GM21576 (cell line): ENCODE measurements at regions not wholly inside any gene's neighbourhood (a gene's known extent, or its start where the extent isn't known, plus 50 kb on each side); places are given as distances from the start of the nearest gene placed in this dataset.

Experiments used
- ATAC-seq: cut with Tn5 transposase; IDR thresholded peaks from one replicate; pipeline ENCODE4 v1.9.1; 2021; ENCODE audit warnings: mild to moderate bottlenecking, moderate library complexity; ENCODE audit not compliant: unreplicated experiment

DNA sequence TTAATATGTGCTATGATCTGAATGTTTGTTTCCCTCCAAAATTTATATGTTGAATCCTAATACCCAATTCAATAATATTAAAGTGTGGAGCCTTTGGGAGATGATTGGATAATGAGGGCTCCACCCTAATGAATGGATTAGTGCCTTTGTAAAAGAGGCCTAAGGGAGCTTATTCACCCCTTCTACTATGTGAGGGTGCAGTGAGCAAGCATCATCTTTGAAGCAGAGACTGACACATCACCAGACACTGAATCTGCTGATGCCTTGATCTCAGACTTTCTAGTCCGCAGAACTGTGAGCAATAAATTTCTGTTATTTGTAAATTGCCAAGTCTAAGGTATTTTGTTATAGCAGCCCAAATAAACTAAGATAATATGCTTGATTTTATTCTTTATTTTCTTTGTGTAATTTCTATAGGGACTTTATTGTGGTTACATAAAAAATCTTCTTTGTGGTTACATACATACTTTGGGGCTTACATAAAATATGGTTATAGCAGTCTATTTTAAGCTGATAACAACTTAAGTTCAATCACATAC is 131.1 kb upstream of the SLC38A2 start:
- ATAC-seq: no peak

DNA sequence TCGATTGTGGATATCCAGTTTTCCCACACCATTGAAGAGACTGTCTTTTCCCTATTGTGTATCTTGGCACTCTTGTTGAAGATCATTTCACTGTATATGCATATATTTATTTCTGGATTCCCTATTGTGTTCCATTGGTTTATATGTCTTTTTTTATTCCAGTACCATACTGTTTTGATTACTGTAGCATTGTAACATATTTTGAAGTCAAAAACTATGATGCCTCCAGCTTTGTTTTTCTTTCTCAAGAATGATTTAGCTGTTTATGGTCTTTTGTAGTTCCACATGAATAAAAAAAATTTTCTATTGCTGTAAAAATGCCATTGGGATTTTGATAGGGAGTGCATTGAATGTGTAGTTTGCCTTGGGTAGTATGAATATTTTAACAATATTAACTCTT is 128.1 kb upstream of the SLC38A2 start:
- ATAC-seq: no peak

DNA sequence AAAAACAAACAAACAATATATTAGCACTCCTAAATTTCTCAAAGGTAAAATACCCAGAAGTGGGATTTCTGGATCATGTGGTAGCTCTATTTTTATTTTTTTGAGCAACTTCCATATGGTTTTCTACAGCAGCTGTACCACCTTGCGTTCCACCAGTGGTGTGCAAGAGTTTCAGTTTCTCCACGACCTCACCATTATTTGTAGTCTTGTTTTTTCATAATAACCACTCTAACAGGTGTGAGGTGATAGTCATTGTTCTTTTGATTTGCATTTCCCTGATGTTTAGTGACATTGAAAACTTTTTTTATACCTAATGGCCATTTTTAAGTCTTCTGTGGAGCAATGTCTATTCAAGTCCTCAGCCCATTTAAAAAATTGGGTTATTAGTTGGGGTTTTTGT is 127.3 kb upstream of the SLC38A2 start:
- ATAC-seq: no peak

DNA sequence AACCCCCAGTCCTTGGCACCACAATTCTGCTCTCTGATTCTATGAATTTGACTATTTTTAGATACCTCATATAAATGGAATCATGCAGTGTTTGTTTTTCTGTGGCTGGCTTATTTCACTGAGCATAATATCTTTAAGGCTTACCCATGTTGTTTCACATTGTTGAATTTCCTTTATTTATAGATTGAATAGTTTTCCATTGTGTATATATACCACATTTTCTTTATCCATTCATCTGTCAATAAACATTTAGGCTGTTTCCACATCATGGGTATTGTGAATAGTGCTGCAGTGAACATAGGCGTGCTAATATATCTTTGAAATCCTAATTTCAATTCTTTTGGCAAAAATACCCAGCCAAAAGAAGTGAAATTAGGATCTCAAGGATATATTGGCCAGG is 126.7 kb upstream of the SLC38A2 start:
- ATAC-seq: no peak

DNA sequence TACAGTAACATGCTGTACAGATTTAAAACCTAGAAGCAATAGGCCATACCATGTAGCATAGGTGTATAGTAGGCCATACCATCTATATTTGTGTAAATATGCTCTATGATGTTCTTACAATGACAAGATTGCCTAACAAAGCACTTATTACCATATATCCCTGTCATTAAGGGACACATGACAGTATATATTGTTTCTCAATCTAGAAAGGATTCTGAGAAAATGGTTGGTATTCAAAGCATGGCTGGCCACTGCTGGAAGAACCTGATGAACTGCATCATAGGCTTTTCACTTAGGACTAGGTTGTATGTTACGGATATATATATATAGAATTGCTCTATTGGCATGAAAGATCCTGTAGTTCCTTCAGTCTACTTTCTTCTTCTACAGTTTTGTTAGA is 125.2 kb upstream of the SLC38A2 start:
- ATAC-seq: no peak

DNA sequence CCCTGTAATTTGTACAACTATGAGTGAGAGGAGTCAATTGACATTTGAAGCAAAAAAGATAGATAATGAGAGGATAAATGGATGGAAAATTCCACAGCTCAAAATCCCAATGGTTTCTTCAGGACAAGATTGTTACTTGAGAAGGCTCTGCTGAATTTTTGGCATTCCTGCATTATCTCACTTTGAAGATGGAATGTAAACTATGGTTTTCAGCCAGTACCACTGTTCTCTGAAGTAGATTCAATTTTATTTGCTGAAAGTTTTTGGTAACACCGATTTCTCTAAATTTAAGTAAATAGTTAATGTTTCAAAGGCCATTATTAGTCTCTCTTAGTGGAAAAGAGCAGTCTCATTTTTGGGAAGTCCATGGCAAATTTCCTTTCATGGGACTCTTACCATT is 121.9 kb upstream of the SLC38A2 start:
- ATAC-seq: no peak

DNA sequence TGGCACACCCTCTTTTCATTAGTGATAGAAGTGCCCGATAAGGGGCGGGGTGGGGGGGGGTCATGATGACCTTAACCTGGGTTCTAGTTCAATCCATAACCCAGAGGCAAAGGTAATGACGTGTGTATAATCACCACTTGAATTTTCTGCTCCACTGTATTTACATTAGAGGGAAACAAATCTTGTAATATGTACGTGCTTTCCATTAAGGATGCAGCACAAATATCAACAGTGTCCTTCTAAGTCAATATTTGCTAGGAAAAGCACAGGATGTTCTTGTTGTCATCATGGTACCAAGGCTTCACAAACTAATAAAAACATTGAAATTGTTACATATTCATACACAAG is 121.2 kb upstream of the SLC38A2 start:
- ATAC-seq: no peak

DNA sequence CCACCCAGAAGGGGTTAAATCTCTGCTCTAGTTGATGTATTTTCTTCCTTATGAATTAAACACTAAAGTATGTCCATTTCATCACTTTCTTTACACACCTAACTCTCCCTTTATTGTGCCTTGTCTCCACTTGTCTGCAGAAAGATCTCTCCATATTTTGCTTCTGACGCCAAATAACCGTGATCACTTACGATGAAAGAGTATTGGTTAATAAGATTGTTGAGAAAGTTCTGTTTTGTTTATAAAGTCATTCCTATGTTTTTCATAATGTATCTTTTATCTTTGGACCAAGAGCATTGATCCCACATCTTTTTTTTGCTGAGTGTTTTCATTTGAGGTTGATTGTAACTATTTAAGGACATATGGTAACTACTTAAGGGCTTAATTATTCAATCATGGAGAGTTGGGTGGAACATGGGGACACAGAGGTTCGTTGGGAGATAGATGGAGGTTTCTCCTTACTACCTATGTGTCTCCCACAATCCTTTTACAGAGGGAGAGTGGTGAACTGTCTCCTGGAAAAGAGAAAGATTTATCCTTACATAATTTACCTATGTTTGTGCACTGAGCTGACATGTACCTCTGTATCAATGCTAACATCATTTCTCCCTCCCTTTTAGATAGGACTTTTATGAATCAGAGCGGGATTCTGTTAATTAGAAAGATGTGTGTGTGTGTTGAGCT is 120.7 kb upstream of the SLC38A2 start:
- ATAC-seq: no peak

DNA sequence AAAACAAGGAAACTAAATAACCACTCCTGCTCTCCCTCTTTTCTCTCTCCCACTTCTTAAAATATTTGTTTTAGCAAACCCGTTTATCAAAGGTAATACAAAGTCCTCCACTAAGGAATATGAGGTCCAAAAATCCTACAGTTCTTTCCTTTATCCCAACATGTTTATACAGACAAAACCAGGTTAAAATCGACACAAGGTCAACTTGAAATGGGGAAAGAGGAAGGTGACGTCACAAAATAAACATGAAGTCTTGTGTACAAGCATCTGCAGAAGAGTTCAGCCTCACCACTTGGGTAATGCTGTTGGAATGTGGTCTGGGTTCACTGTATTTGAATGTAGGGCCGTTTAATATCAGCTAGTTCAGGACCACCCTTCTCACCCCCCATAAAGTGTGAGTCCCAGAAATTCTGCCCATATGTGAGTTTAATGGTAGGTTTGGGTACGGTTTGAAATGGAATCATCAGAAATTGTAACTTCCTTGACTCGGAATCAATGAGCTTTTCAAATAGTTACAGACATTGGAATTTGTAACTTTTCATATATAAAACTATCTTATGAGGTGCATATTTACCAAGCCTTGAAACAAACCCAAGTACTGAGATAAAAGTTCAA is 120.0 kb upstream of the SLC38A2 start:
- no peak for ATAC-seq

DNA sequence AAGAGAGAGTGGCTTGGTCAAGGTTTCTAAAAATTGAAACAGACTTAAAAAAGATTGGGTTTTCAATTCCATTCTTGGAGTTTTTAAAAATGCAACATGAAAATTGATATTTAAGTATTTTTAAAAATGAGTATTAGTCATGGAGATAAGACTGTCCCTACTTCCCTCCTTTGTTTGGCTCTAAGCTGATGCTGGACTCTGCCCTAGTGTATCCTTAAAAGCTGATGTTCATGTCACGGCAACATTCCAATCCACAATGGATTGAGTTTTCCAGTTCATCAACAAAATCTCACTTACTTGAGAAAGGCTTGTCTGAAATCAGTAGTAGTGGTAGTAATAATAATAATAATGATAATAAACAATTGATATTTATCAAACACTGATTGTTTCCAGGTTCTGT is 119.0 kb upstream of the SLC38A2 start:
- ATAC-seq: no peak

DNA sequence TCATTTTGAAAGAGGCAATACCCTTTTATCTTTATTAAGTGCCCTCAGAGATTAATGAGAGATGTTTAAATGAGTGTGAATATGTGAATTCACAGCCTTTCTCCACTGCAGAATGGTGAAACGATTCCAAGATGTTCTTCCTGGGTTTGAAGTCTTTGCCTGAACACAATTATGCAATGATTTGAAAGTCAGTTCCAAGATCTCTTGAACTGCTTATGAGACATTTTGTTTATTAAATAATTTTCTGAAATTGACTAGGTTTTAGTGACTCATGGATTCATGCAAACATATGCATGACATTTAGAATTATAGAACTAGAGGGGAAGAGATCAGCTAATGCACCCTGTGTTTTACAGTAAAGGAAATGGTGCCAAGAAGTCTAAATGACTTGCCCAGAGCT is 118.1 kb upstream of the SLC38A2 start:
- ATAC-seq: no peak

DNA sequence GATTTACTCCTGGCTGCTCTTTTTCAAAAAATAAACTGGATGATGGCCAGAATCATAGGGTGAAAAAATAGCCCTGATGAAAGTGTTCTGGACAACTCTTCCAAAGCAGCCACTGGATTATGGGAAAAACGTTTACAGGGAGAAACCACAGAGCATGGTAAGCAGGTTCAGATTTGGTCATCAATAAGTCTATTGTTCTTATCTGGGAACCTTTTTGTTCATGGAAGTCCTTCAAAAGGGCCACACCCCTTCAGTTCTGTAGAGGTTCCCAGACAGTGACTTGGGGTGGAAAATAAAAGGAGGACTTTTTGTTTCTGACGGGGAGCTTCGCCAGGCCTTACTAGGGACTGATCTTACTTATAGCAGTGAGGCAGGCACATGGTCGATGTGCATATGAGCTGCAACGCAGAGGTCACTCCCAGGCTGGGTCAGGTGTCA is 117.4 kb upstream of the SLC38A2 start:
- no peak for ATAC-seq

DNA sequence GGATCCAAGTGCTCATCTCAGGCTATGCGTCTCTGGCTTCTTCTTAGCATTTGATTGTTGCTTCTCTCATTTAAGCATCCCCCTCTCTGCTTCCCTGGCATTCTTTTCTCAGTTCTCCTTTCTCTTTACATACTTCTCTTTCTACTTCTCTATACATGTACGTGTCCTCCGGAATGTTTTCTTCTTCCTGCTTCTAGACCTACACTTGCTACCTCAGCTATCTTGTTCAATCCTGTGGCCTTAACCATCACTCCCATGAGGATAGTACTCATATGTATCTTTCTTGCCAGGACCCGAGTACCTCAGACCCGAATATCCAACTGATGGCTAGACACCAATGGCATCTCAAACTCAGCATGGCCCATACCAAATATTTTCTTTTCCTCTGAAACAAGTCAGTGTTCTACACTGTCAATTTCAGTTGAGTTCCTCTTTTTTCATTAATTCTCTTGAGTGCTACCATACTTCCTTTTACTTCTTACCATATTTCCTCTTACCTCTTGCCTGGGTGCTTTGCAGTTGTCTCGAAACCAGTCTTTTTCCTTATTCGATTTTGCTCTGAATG is 115.1 kb upstream of the SLC38A2 start:
- no peak for ATAC-seq

DNA sequence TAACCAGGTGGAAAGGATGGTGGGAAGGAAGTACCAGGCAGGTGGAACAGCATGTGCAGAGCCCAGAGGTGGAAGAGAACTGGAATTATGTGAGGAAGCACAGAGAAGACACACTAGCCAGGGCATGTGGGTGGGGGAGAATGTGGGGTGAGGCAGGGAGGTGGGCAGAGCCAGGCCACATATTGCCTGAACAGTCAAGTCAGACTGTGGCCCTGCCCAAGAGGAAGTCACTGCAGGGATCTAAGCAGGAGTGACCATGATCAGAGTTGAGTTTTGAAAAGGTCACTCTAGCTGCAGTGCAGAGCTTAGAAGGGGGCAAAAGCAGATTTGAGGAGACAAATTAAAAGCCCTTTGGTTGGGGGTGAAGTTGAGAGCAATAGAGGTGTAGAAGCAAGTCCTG is 114.0 kb upstream of the SLC38A2 start:
- ATAC-seq: no peak

DNA sequence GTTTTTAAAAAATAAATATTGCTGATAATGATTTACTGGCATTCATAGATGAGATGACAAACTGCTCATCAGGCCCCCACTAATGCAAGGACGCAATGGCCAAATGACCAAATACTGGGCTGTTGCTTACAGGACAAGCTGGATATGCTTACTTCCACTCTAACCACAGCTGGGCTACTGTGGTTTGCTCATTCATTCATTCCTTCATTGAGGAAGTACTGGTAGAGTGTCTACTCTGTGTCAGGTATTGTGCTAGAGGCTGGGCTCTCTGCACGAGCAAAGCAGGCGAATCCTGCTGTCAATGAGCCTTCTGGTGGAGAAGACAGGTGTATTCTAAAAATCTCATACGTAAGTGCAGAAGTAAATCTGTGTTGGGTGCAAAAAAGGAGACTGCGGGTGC is 113.3 kb upstream of the SLC38A2 start:
- ATAC-seq: no peak

DNA sequence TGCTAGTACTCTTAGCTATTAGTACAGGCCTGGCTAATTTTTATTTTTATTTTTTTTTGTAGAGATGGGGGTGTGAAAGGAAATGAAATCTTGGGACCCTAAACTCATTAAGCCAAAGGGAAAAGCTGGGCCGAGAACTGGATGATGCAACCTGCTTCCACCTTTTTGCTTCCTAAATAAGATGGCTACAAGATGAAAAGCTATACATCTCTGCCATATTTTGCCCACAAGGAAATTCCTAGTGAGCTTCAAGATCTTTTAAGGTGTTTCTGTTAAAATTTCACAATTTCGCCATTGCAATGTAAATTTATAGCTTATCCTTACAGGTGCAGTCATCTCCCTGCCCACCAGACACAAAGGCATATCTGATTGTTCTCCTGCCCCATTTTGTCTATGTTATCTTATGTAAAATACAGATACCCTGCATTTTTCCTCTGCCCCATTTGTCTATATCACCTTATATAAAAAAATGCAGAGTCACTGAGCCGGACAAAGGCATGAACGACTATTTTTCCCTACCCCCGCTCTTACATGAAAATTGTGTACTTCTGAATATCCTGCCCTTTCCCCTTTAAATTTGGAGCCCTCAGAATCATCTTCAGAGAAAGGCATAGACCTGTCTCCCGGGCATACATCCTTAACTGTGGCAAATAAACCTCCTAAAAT is 112.0 kb upstream of the SLC38A2 start:
- no peak for ATAC-seq

DNA sequence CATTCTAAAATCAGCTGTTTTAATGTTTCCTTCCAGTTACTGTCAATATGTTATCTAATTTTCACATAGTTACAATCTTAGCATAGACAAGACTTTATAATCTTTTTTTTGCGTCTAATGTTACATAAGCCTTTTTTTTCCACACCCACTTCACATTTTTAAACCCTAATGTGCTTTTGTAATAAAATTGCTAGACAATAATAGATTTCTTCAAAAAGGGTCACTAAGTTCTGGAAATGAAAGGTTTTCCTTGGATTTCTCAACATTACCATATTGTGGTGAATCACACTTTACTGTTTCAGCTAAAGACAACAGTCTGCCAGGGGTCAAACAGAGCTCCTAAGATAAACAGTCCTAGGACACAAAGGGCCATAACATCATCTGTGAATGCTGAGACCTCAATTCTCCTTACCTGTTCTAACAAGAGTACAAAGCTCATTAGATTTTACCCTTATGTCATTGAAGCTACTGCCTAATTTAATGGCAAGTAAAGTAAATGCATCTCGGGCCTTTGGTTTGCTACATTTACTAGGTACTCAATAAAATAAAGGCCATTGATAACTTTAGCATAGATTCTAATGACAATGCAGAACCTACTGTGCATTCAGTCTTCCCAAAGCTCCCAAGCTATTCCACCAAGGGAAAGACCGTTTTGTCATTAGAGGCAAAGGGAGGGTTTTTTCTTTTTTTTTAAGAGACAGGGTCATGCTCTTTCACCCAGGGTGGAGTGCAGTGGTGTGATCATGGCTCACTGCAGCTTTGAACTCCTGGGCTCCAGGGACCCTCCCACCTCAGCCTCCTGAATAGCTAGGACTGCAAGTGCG is 111.2 kb upstream of the SLC38A2 start:
- no peak for ATAC-seq

DNA sequence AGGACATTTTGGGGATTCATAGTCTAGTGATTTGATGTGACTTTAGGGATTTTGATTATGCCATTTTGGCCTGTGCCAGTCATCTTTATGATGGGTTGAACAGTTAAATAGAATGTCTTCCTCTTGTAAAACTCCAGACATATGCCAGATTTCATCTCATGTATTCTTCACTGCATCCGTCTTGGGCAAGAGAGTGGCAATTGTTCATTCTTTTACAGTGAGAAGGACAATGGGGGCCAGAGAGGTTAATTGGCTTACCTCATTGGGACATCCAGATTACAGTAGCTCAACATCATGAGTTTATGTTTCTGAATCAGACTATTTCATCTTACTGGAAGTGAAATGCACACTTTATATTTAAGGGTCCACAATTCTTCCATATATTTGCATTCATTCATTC is 108.2 kb upstream of the SLC38A2 start:
- ATAC-seq: no peak

DNA sequence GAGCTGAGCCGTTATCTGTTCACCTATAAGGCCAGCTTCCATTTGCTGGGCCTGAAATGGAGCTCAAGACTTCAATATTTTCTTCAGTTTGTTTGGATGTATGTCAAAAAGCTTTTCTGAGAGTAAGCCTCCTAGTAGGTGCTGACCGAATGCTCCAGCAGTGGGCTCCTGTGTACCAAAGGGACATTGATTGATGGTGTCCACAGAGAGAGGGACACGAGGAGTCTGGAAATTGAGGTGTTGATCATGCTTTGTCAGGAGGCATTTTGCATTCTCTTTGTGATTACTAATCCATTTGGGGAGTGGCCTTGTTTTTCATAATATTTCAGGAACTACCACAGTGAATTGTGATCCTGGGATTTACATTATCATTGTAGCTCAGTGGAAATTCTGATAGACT is 107.7 kb upstream of the SLC38A2 start:
- no peak for ATAC-seq

DNA sequence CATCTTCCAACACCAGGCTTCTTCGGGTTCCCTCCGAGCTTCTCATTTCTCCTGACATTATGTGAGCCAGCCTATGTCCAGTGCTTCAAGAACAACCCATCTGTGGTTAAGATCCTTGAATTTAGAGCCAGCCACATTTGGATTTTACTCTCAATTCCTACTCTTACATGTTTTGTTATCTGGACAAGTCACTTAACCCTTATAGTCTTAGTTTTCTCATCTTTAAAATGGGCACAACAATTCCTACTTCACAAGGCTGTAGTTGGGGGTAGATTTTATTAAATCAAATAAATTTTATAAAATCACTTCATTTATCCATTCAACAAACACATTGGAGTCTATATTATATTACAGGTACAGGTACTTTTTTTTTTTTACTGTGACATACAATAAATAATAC is 105.5 kb upstream of the SLC38A2 start:
- no peak for ATAC-seq

DNA sequence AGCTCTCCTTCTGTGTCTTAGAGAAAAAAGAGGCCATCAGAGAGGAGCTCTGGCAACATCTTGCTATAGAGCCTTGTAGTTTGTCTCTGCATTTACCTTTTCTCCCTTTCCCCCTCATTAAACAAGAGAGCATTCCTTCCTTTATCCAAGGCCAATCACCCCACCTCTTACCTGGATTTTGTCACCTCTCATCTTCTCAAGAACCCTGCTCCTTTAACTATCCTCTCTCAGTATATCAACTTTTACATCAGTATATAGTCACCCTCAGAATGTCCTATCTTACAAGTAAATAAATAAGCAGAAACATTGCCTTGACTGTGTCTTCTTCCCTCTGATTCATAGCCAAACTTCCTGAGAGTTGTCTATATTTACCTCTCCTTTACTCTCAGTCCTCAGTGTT is 105.0 kb upstream of the SLC38A2 start:
- no peak for ATAC-seq
